Prostate gland (tissue), 2 donors: ENCODE measurements at regions not wholly inside any gene's neighbourhood (a gene's known extent, or its start where the extent isn't known, plus 50 kb on each side); places are given as distances from the start of the nearest gene placed in this dataset.

Experiments used
- DNase-seq: peaks from one replicate; pipeline ENCODE4 v3.0.0-alpha.2; 2019; ENCODE audit warnings: low spot score
- H3K27ac ChIP-seq, 2 donors: fragments of 200-600 bp; sonication (generic); 2 replicates each; pipeline ENCODE4 v1.5.1; 2017 to 2019
- H3K27me3 ChIP-seq: fragments of 200-600 bp; sonication (generic); replicated peaks from 2 replicates; pipeline ENCODE4 v1.5.1; 2019; ENCODE audit not compliant: insufficient read depth
- H3K36me3 ChIP-seq, 2 donors: fragments of 200-600 bp; sonication (generic); 1 replicate in 1 of 2; 2 replicates in 1 of 2; pipeline versions ENCODE4 v1.5.1 to v1.8.1; 2017 to 2019
- H3K4me1 ChIP-seq: fragments of 200-600 bp; sonication (generic); replicated peaks from 2 replicates; pipeline ENCODE4 v1.5.1; 2019
- H3K4me3 ChIP-seq, 2 donors: fragments of 200-600 bp; sonication (generic); 2 replicates each; pipeline ENCODE4 v1.5.1; 2017 to 2019
- H3K9me3 ChIP-seq: fragments of 200-600 bp; sonication (generic); 2 replicates; pipeline ENCODE4 v1.5.1; 2017
- CTCF ChIP-seq, 4 experiments: fragments of 200-600 bp in 2 of 4; fragments of 450-650 bp in 2 of 4; sonication (generic) in 2 of 4; IDR thresholded peaks; 1 replicate in 3 of 4; 2 replicates in 1 of 4; pipeline ENCODE4 v1.5.1; 2016 to 2019; ENCODE audit warnings: antibody characterized with exemption in 4 of 4, mild to moderate bottlenecking in 2 of 4, moderate library complexity in 2 of 4
- POLR2A ChIP-seq: fragments of 450-650 bp; IDR thresholded peaks from one replicate; pipeline ENCODE4 v1.6.1; 2016; ENCODE audit warnings: antibody characterized with exemption, mild to moderate bottlenecking
- POLR2AphosphoS5 ChIP-seq: sonication (generic); formaldehyde crosslinking; IDR thresholded peaks from one replicate; pipeline ENCODE4 v1.6.1; 2017; ENCODE audit warnings: antibody characterized with exemption
- WGBS: methylation state at CpG from one replicate; pipeline ENCODE4 v1.1.5; 2018; 5-methylcytosine and 5-hydroxymethylcytosine counted together
- intact Hi-C: fragments of 100-400 bp; cut with DNase I; formaldehyde crosslinking; loops from one replicate; pipeline ENCODE4 v1.14.2; 2022

GRCh38 chr4:123579961-123580360, 183.4 kb downstream of the SPRY1 start:
- intact Hi-C loops: no loop called here
- Histone ChIP-seq H3K4me3 (no peak overlapping the region), H3K27ac (no peak overlapping the region), H3K4me1 (no peaks in the 10 kb centered on the region), H3K9me3 (no peaks in the 10 kb centered on the region), H3K36me3 (no peaks in the 10 kb centered on the region), H3K27me3 (no peaks in the 10 kb centered on the region)
- WGBS: 88% methylated on average over 2 of the region's 2 CpGs
- DNase-seq: no peak
- TF ChIP-seq POLR2A (no peak), CTCF (IDR thresholded peaks at IDR 0.05) (no peak), POLR2AphosphoS5 (no peak)

- Histone ChIP-seq H3K4me1 (no peaks in the 10 kb centered on the region), H3K27me3 (no peaks in the 10 kb centered on the region), H3K27ac (no peak overlapping the region), H3K36me3 (no peaks in the 10 kb centered on the region), H3K9me3 (no peaks in the 10 kb centered on the region), H3K4me3 (no peak overlapping the region)
- TF ChIP-seq POLR2AphosphoS5 (no peak), POLR2A (no peak), CTCF (IDR thresholded peaks at IDR 0.05) (no peak)
- no peak for DNase-seq
- intact Hi-C loops: no loop called here
- WGBS: 96% methylated on average over 8 of the region's 8 CpGs
These were observed 184.5 kb downstream of the SPRY1 start for GRCh38 chr4:123580981-123581664.

GRCh38 chr4:123581802-123582201, 185.2 kb downstream of the SPRY1 start:
- intact Hi-C loops: no loop called here

GRCh38 chr4:123583043-123583442, 186.4 kb downstream of the SPRY1 start:
- Histone ChIP-seq H3K9me3 (no peaks in the 10 kb centered on the region), H3K27me3 (no peaks in the 10 kb centered on the region), H3K4me3 (no peak overlapping the region), H3K4me1 (no peaks in the 10 kb centered on the region), H3K27ac (no peak overlapping the region), H3K36me3 (no peaks in the 10 kb centered on the region)
- WGBS: 69% methylated on average over 2 of the region's 2 CpGs
- TF ChIP-seq POLR2A: no peak
- TF ChIP-seq CTCF (IDR thresholded peaks at IDR 0.05): no peak
- TF ChIP-seq POLR2AphosphoS5: no peak
- no peak for DNase-seq
- intact Hi-C loops: no loop called here

More at GRCh38 chr4:123581802-123582201, 185.2 kb downstream of the SPRY1 start:
- WGBS: 98% methylated on average over 3 of the region's 3 CpGs
- no peaks in the 10 kb centered on the region for H3K4me1 ChIP-seq
- no peak for DNase-seq
- H3K27ac ChIP-seq: no peak overlapping the region
- H3K9me3 ChIP-seq: no peaks in the 10 kb centered on the region
- no peak for TF ChIP-seq POLR2A
- no peak for TF ChIP-seq CTCF (IDR thresholded peaks at IDR 0.05)
- no peak for TF ChIP-seq POLR2AphosphoS5
- no peak overlapping the region for H3K4me3 ChIP-seq
- H3K36me3 ChIP-seq: no peaks in the 10 kb centered on the region
- no peaks in the 10 kb centered on the region for H3K27me3 ChIP-seq

GRCh38 chr4:123585111-123585510, 188.5 kb downstream of the SPRY1 start:
- Histone ChIP-seq H3K27ac (no peak overlapping the region), H3K27me3 (no peaks in the 10 kb centered on the region), H3K4me1 (no peaks in the 10 kb centered on the region), H3K36me3 (no peaks in the 10 kb centered on the region), H3K9me3 (no peaks in the 10 kb centered on the region), H3K4me3 (no peak overlapping the region)
- intact Hi-C loops: no loop called here
- TF ChIP-seq POLR2A: no peak
- TF ChIP-seq CTCF (IDR thresholded peaks at IDR 0.05): no peak
- no peak for TF ChIP-seq POLR2AphosphoS5
- WGBS: 79% methylated on average over 2 of the region's 2 CpGs
- DNase-seq: no peak
